ENCODE measurements at regions not wholly inside any gene's neighbourhood (a gene's known extent, or its start where the extent isn't known, plus 50 kb on each side); places are given as distances from the start of the nearest gene placed in this dataset.

DNA sequence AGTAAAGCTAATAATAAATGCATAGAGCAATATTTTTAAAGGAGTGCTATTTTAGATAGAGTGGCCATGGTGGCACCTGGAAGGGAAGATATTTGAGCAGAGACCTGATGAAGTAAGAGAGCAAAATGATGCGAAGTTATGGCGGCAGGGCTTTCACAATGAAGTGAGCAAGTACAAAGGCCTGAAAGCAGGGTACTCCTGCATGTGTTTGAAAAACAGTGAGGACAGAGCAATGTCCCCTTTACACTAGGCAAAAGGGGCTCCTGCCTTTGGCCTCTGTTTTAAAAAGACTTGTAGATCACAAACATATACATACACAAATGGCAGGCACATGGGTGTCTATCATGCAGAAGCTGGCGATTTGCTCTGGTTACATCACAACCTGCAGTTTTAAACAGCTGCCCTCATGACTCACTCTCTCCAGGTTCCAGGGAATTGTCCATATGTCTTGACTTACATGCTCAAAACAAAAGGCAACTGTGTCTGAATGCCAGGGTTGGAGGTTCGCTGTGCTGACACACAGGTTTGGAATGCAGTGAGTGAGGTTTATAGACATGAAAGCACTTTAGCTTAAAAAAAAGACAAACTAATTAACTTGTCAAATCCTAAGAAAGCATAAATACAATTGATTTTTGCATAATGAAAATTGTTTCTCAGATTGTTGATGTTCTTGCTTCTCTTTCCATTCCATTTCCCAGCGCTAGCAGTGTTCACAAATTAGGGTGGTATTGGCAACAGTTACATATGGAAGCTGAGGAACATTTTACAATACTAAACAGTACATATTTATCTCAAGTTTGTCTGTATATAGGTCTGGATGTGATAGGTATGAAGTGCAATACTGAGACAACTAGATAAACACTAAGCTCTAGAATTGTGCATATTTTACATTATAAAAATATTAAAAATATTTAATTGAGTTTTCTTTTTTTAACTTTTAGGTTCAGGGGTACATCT is 313.9 kb downstream of the BARHL2 start:
- DNase-seq (ENCODE audit: low spot score): peak; percentile 15

DNA sequence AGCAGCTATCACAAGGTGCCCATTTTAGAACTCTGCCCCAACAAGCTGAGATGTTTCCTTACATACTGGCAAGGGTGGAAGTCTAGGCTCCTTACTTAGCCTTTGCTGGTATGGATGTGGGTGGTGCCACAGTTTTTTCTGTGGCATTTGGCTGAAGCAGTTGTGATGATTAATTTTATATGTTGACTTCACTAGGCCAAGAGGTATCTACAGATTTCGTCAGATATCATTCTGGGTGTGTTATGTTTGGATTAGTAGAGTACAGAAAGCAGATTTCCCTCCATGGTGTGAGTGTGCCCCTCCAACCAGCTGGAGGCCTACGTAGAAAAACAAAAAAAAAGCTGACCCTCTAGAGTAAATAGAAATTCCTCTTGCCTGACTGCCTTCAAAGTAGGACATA is 317.0 kb downstream of the BARHL2 start:
- no peak for DNase-seq (ENCODE audit: low spot score)

DNA sequence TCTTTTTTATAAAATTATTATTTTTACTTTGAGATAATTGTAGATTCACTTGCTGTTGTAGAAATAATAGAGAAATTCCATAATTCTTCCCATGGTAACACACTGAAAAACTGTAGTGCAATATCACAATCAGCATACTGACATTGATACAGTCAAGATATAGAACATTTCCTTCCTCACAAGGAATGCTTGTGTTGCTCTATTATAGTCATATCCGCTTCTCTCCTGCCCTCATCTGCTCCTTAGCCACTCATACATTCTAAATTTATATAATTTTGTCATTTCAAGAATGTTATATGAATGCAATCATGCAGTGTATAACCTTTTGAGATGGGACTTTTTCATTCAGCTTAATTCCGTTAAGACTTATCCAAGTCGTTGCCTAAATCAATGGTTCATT is 320.2 kb downstream of the BARHL2 start:
- no peak for DNase-seq (ENCODE audit: low spot score)

DNA sequence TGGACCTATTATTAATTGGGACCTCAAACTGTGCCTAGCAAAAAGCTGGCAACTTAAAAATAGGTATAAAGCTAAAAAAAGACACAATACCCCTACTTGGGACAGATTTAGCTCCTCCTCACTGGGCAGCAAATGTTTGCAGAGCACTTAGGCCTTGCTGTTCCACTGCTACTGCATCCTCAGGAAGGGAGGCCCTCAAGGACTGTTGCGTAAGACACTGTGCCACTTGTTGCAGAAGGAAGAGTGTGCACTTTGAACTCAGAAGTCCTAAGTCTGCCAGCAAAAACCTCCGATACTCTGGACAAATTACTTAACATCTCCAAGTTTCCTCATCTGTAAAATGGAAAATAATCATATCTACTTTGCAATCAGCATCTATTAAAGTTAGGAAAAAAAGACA is 322.9 kb downstream of the BARHL2 start:
- DNase-seq (ENCODE audit: low spot score): no peak

- DNase-seq (ENCODE audit: low spot score): no peak
Measured at GRCh38 chr1:90393025-90393424, 324.1 kb downstream of the BARHL2 start.

DNA sequence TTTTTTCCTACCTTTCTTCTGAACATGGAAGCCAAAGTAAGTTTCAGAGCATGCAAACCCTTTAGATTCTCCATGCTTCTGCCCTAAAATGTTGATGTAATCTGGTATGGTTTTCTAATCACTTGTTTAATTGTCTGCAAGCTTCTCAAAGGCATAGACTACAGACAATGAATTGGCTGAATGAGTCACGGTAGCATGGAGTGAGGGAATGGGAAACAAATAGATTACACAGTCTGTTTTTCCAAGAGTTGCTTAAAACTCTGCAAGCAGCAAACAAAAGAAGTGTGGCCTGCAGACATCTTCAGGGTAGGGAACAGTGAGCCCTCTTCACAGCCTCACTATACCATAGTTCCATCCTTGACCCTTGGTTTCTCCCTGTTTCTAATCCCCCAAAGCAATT is 326.0 kb downstream of the BARHL2 start:
- DNase-seq (ENCODE audit: low spot score): no peak

DNA sequence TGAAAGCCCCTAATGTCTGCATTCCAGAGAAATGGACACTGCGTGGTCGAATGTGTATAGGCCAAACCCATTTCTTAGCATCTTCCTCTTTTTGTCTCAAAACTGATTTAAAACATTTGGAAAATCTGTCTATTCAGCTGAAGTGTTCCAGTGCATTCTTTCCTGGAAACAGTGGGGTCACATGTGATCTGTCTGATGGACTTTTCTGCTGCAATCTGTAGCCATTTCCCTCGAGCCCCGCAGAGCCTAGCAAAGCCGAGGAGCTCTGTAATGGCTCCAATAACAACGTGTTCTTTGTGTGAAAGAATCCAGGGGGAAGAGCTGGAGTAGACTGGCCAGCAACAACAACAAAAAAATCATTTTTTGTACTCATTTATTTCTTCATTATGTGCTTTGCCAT is 329.3 kb downstream of the BARHL2 start:
- no peak for DNase-seq (ENCODE audit: low spot score)

DNA sequence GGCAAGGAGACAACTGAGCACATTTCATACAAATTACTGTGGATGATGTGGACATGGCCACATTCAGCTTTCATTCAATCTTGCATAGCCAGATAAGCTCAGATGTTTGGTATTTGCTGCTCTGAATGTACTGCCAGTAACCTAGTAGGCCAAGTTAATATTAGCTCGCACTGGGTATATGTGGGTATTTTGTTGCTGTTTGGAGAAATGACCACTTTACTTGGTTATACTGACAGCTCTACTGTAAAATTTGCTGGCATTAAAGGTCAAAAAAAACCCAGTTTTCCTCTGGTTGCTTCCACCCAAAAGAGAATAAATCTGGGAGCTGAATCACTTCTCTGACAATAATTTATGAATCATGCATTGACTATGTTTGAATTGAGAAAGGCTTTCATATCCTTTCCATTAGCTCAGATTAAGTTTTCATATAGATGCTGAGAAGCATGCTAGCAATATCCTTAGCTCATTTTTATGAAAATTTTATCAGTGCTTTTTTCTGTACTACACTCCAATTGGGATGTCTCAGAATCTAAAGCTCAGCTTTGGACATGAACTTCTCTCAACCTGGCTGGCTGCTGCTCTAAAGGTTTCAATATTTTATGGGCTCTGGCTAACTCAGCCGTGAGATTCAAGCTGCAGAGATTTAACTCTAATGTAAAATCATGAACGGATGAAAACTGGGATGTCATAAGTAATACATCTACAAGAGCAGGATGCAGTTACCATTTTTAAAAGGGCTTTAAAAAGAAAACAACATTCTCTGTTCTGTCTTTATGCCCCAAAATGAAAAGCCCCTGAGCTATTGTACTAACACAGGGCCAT is 330.0 kb downstream of the BARHL2 start:
- no peak for DNase-seq (ENCODE audit: low spot score)

DNA sequence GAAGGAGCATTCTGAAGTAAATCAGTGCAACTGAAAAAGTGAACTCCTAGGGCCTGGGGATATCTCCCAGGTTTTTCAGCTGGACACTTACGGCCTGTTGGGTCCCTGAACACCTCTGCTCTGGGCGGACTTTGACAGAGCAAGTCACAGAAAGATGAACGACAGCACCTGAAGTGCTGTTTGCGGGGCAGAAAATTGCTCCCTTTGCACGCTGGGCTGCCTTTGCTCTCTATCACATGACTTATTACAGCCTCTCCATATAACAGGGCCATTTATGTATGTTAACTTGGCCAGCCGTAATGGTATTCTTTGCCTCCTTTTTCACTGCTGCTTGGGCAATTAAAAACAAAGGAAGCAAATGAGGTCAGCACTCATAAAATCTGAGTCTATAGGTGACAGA is 332.9 kb downstream of the BARHL2 start:
- no peak for DNase-seq (ENCODE audit: low spot score)

DNA sequence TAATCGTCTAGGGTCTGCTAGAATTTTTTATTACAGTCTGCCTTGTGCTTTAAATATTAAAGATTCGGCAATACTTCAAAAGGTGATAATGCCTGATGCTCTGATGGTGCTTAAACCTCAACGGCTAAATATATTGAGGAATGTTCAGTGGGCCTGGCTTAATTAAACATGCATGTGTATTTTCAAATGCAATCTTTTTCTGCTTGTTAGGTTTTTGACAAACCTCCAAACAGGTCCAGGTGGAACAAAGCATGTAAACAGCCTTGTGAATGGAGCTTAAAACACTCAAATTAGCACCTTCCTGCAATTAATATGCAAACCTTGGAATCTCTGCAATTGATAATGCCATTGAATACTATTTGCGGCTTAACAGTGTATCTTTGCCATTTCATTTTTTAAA is 334.9 kb downstream of the BARHL2 start:
- DNase-seq (ENCODE audit: low spot score): no peak

DNA sequence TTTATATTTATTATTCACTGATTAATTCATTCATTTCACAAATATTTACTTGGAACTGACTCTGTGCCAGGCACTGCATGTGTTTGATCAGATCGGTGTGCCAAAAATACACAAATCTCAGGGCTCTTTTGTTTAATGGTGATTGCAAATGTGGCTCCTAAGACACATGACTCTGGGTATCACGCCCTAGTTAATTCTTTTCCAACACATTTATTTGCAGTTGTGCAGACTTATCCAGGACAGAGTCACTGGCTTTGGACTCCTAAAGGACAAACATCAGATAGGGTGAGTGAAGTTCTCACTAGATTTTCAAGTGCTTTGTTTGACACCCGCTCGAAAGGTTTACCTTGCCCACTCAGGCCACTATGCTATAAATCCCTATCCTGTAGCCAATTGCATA is 335.5 kb downstream of the BARHL2 start:
- no peak for DNase-seq (ENCODE audit: low spot score)

- DNase-seq (ENCODE audit: low spot score): no peak
Measured at GRCh38 chr1:90371448-90371813, 345.7 kb downstream of the BARHL2 start.

GRCh38 chr1:90370686-90371447 is 346.2 kb downstream of the BARHL2 start:
- no peak for DNase-seq (ENCODE audit: low spot score)

DNA sequence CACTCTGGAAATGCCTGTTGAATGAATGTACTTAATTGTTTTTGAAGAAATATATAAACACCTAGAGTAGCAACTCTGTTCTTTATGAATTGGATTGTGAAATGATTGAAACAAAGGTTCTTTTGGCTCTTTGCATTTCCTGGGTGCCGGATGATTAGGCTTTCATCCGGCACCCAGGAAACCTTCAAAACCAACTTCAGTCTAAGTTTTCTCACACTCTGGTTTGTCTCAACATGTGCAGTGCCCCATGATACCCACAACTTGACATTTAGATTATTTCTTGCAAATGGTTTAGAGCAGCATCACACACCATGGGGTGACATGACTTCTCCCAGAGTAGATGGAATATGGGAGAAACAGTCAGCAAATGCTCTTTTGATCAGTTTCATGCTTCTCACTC is 354.9 kb downstream of the BARHL2 start:
- DNase-seq (ENCODE audit: low spot score): no peak

GRCh38 chr1:90361026-90361425 is 356.1 kb downstream of the BARHL2 start:
- DNase-seq (ENCODE audit: low spot score): no peak

DNA sequence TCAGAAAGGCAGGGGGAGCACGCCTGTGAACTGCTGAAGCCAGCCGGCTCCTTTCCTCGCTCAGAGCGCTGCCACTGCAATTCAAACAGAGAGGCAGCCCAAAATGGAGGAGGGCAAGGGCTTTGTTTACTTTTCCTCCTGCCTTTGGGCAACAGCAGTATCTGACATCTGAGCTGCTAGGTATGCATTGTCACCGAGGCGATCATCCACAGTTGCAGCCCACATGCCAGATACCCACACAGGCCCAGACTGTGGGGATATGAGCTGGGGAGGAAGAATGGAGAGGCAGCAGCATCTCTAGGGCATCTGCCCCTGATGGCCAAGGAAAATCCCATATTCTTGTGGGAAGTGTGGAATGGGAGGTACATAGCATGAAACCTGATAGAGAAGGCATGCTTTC is 357.1 kb downstream of the BARHL2 start:
- no peak for DNase-seq (ENCODE audit: low spot score)

DNA sequence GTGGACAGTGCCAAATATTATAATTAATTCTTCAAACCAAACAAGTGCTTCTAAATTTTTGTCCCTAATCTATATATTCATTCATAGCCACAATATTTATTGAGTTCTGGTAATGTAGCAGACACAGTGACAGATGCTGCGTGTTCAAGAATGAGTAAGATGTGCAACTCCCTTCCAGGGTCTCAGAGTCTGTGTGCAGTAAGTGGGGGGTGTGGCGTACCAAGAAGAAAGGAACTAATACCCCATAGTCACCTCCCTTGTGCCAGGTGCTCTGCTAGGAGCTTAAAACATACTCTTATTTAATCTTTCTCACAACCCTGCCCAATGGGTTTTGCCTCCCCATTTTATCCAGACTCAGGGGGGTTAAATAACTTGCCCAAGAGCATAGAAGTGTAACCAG is 358.7 kb downstream of the BARHL2 start:
- no peak for DNase-seq (ENCODE audit: low spot score)

DNA sequence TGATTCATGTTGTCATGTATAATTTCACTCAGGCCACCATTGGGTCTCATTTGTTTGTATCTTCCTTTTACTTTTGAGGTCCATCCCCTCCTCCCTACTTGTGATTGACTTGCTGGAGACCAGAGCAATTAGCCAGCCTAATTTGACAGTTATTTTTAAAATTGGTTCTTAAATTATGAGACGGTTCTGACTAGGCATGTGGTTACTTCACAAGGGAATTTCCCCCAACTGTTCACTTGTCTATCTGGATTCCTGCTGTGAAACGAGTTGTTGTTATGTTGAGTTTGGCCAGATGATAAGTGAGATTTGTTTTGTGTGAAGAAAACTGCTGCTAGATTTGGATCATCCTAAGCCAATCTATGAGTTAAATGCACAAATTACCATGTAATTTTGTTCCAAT is 359.1 kb downstream of the BARHL2 start:
- DNase-seq (ENCODE audit: low spot score): no peak

DNA sequence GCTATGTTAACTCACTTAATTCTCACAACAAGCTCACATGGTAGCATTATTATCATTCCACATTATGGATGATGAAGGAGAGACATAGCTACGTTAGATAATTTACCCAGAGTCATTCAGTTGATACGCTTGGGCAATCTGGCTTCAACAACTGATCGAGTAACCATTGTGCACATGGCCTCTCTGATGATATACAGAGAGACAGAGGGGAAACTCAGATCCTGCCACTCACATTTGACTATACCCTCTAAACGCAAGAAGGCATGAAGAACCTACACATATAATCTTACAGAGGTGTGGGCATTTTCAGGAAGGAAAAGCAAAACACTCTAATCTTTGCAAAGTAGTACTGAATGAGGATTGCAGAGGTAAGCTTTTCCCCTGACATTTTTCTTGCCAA is 360.1 kb downstream of the BARHL2 start:
- DNase-seq (ENCODE audit: low spot score): no peak

- DNase-seq (ENCODE audit: low spot score): no peak
Measured at GRCh38 chr1:90356101-90356500, 361.0 kb downstream of the BARHL2 start.

GRCh38 chr1:90354704-90355103 is 359.8 kb downstream of the ZNF326 start:
- no peak for DNase-seq (ENCODE audit: low spot score)

DNA sequence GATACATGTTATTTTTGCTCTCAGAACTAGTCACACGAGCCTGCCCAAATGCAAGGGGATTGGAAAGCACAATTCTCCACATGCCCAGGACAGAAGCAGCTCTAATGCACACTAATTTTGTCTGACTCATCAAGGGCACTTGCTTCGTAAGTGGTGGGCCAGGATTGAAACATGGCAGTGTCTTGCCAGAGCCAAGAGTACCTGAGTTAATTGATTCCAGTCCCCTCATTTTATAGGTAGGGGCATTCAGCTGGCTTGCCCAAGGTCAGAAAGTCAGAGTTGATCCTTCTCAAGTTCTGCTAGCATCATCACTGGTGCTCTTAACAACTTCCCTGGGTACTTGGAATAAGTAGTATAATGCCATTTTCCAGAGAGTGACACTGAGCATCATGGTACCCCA is 356.1 kb downstream of the ZNF326 start:
- DNase-seq (ENCODE audit: low spot score): no peak

GRCh38 chr1:90349510-90349909 is 354.6 kb downstream of the ZNF326 start:
- DNase-seq (ENCODE audit: low spot score): no peak

Measured in AG08396 (cell line).